ENCODE measurements at regions not wholly inside any gene's neighbourhood (a gene's known extent, or its start where the extent isn't known, plus 50 kb on each side); places are given as distances from the start of the nearest gene placed in this dataset.

- Histone ChIP-seq H3K4me2 (ENCODE audit: insufficient read depth, low read length) (no peak overlapping the region), H3K4me1 (ENCODE audit: insufficient read depth, low read length) (no peaks in the 10 kb centered on the region), H3K79me2 (ENCODE audit: insufficient read depth, low read length) (no peaks in the 10 kb centered on the region), H3K9ac (ENCODE audit: low read depth, low read length) (no peak overlapping the region), H3K4me3 (ENCODE audit: low read depth in 1 of 2, low read length in 2 of 2) (no peak overlapping the region), H3K27ac (ENCODE audit: low read length) (no peak overlapping the region), H4K20me1 (ENCODE audit: insufficient read depth, low read length) (no peaks in the 10 kb centered on the region), H2AFZ (ENCODE audit: low read depth, low read length) (no peak overlapping the region), H3K9me3 (ENCODE audit: insufficient read depth, low read length, severe bottlenecking) (no peaks in the 10 kb centered on the region), H3K27me3 (ENCODE audit: insufficient read depth, low read length, poor library complexity) (no peaks in the 10 kb centered on the region), H3K36me3 (ENCODE audit: insufficient read depth, low read length) (no peaks in the 10 kb centered on the region)
- ATAC-seq (ENCODE audit: insufficient read depth, low read depth) = no peak
- TF ChIP-seq CTCF (IDR thresholded peaks at IDR 0.05; ENCODE audit: borderline replicate concordance, extremely low read depth, low read length, poor library complexity, severe bottlenecking) (no peak), EZH2 (IDR thresholded peaks at IDR 0.05; ENCODE audit: borderline replicate concordance, low read depth, low read length, severe bottlenecking) (no peak)
- DNase-seq = no peak
These were observed 65.2 kb upstream of the CNOT2 start for GRCh38 chr12:70178038-70178437.

GRCh38 chr12:70180130-70180529 is 63.1 kb upstream of the CNOT2 start:
- no peak for TF ChIP-seq EZH2 (IDR thresholded peaks at IDR 0.05; ENCODE audit: borderline replicate concordance, low read depth, low read length, severe bottlenecking)
- no peak for TF ChIP-seq CTCF (IDR thresholded peaks at IDR 0.05; ENCODE audit: borderline replicate concordance, extremely low read depth, low read length, poor library complexity, severe bottlenecking)
- ATAC-seq (ENCODE audit: insufficient read depth, low read depth) = no peak
- no peak overlapping the region for H2AFZ ChIP-seq (ENCODE audit: low read depth, low read length)
- H3K27ac ChIP-seq (ENCODE audit: low read length) = no peak overlapping the region
- no peak overlapping the region for H3K4me2 ChIP-seq (ENCODE audit: insufficient read depth, low read length)
- no peak overlapping the region for H3K9ac ChIP-seq (ENCODE audit: low read depth, low read length)
- no peaks in the 10 kb centered on the region for H3K36me3 ChIP-seq (ENCODE audit: insufficient read depth, low read length)
- no peak for DNase-seq
- no peaks in the 10 kb centered on the region for H3K9me3 ChIP-seq (ENCODE audit: insufficient read depth, low read length, severe bottlenecking)
- H4K20me1 ChIP-seq (ENCODE audit: insufficient read depth, low read length) = no peaks in the 10 kb centered on the region
- H3K27me3 ChIP-seq (ENCODE audit: insufficient read depth, low read length, poor library complexity) = no peaks in the 10 kb centered on the region
- no peak overlapping the region for H3K4me3 ChIP-seq (ENCODE audit: low read depth in 1 of 2, low read length in 2 of 2)
- H3K79me2 ChIP-seq (ENCODE audit: insufficient read depth, low read length) = no peaks in the 10 kb centered on the region
- H3K4me1 ChIP-seq (ENCODE audit: insufficient read depth, low read length) = no peaks in the 10 kb centered on the region

GRCh38 chr12:70185301-70185700 is 57.9 kb upstream of the CNOT2 start:
- Histone ChIP-seq H3K9ac (ENCODE audit: low read depth, low read length) (no peak overlapping the region), H3K4me2 (ENCODE audit: insufficient read depth, low read length) (no peak overlapping the region), H3K9me3 (ENCODE audit: insufficient read depth, low read length, severe bottlenecking) (no peaks in the 10 kb centered on the region), H4K20me1 (ENCODE audit: insufficient read depth, low read length) (no peaks in the 10 kb centered on the region), H3K4me1 (ENCODE audit: insufficient read depth, low read length) (no peaks in the 10 kb centered on the region), H3K79me2 (ENCODE audit: insufficient read depth, low read length) (no peaks in the 10 kb centered on the region), H3K27ac (ENCODE audit: low read length) (no peak overlapping the region), H3K27me3 (ENCODE audit: insufficient read depth, low read length, poor library complexity) (no peaks in the 10 kb centered on the region), H2AFZ (ENCODE audit: low read depth, low read length) (no peak overlapping the region), H3K4me3 (ENCODE audit: low read depth in 1 of 2, low read length in 2 of 2) (no peak overlapping the region), H3K36me3 (ENCODE audit: insufficient read depth, low read length) (no peaks in the 10 kb centered on the region)
- DNase-seq (no peak), ATAC-seq (ENCODE audit: insufficient read depth, low read depth) (no peak)
- no peak for TF ChIP-seq CTCF (IDR thresholded peaks at IDR 0.05; ENCODE audit: borderline replicate concordance, extremely low read depth, low read length, poor library complexity, severe bottlenecking)
- TF ChIP-seq EZH2 (IDR thresholded peaks at IDR 0.05; ENCODE audit: borderline replicate concordance, low read depth, low read length, severe bottlenecking) = no peak

GRCh38 chr12:70186436-70186835 is 56.8 kb upstream of the CNOT2 start:
- H3K4me3 ChIP-seq (ENCODE audit: low read depth in 1 of 2, low read length in 2 of 2) = no peak overlapping the region

More at GRCh38 chr12:70186436-70186835, 56.8 kb upstream of the CNOT2 start:
- Histone ChIP-seq H3K4me2 (ENCODE audit: insufficient read depth, low read length) (no peak overlapping the region), H3K27me3 (ENCODE audit: insufficient read depth, low read length, poor library complexity) (no peaks in the 10 kb centered on the region), H2AFZ (ENCODE audit: low read depth, low read length) (no peak overlapping the region), H3K9ac (ENCODE audit: low read depth, low read length) (no peak overlapping the region), H3K36me3 (ENCODE audit: insufficient read depth, low read length) (no peaks in the 10 kb centered on the region), H3K4me1 (ENCODE audit: insufficient read depth, low read length) (no peaks in the 10 kb centered on the region), H3K9me3 (ENCODE audit: insufficient read depth, low read length, severe bottlenecking) (no peaks in the 10 kb centered on the region), H3K27ac (ENCODE audit: low read length) (no peak overlapping the region), H3K79me2 (ENCODE audit: insufficient read depth, low read length) (no peaks in the 10 kb centered on the region), H4K20me1 (ENCODE audit: insufficient read depth, low read length) (no peaks in the 10 kb centered on the region)
- no peak for ATAC-seq (ENCODE audit: insufficient read depth, low read depth)
- no peak for TF ChIP-seq CTCF (IDR thresholded peaks at IDR 0.05; ENCODE audit: borderline replicate concordance, extremely low read depth, low read length, poor library complexity, severe bottlenecking)
- DNase-seq = no peak

Data from DND-41 (cell line).